ENCODE measurements at regions not wholly inside any gene's neighbourhood (a gene's known extent, or its start where the extent isn't known, plus 50 kb on each side); places are given as distances from the start of the nearest gene placed in this dataset.

GRCh38 chr1:209307846-209308245 lies 275.7 kb upstream of the CAMK1G start:
- no peak for TF ChIP-seq ZSCAN30 (tag by site-specific recombination; IDR thresholded peaks at IDR 0.05)
- no peak for TF ChIP-seq ZNF211 (tag by site-specific recombination; IDR thresholded peaks at IDR 0.05; ENCODE audit: low read depth)
- TF ChIP-seq ZNF837 (tag by site-specific recombination; IDR thresholded peaks at IDR 0.05): no peak
- TF ChIP-seq YY1 (tag by site-specific recombination; IDR thresholded peaks at IDR 0.05): no peak
- no peak for TF ChIP-seq ZNF324 (tag by site-specific recombination; IDR thresholded peaks at IDR 0.05)
- no peak for TF ChIP-seq ZFP69B (tag by site-specific recombination; IDR thresholded peaks at IDR 0.05)
- TF ChIP-seq ZNF266 (tag by site-specific recombination; IDR thresholded peaks at IDR 0.05; ENCODE audit: low read depth): no peak
- no peak for TF ChIP-seq ZNF768 (tag by site-specific recombination; IDR thresholded peaks at IDR 0.05)
- no peak for TF ChIP-seq ZFHX2 (tag by site-specific recombination; conservative IDR thresholded peaks at IDR 0.05)
- H3K36me3 ChIP-seq (ENCODE audit: control insufficient read depth in 2 of 2, insufficient read depth in 1 of 2, low read length in 2 of 2): no peaks in the 10 kb centered on the region
- no peaks in the 10 kb centered on the region for H3K9me3 ChIP-seq (ENCODE audit: control insufficient read depth, insufficient read depth, low read depth, low read length)
- H3K27ac ChIP-seq (ENCODE audit: extremely low read depth, low read depth, low read length): no peak overlapping the region
- H3K4me1 ChIP-seq (ENCODE audit: control insufficient read depth, insufficient read depth, low read length): no peaks in the 10 kb centered on the region; the same call in 1 of the 2 replicates
- POLR2A ChIA-PET: no interaction called here
- CTCF ChIA-PET: interaction anchor here (1.8 kb wide), 1 partner anchor 46 kb away, joined by 5 read pairs; no protein-coding TSS in a partner anchor
- no peak overlapping the region for H3K4me3 ChIP-seq (ENCODE audit: low read depth, low read length)

- Histone ChIP-seq H3K9me3 (ENCODE audit: control insufficient read depth, insufficient read depth, low read depth, low read length) (no peaks in the 10 kb centered on the region), H3K4me1 (ENCODE audit: control insufficient read depth, insufficient read depth, low read length) (no peaks in the 10 kb centered on the region), H3K36me3 (ENCODE audit: control insufficient read depth in 2 of 2, insufficient read depth in 1 of 2, low read length in 2 of 2) (no peaks in the 10 kb centered on the region), H3K4me3 (ENCODE audit: low read depth, low read length) (no peak overlapping the region), H3K27ac (ENCODE audit: extremely low read depth, low read depth, low read length) (no peak overlapping the region)
- ChIA-PET CTCF (interaction anchor here (1.1 to 1.8 kb wide), 2 partner anchors 44 to 60 kb away, joined by 3 to 5 read pairs; no protein-coding TSS in a partner anchor), POLR2A (no interaction called here)
- TF ChIP-seq PRDM4 (tag by site-specific recombination; IDR thresholded peaks at IDR 0.05) (no peak), YY1 (tag by site-specific recombination; IDR thresholded peaks at IDR 0.05) (no peak), ZNF248 (tag by site-specific recombination; IDR thresholded peaks at IDR 0.05) (no peak), KLF7 (tag by site-specific recombination; IDR thresholded peaks at IDR 0.05; ENCODE audit: borderline replicate concordance) (no peak), ELK4 (IDR thresholded peaks at IDR 0.05; ENCODE audit: borderline replicate concordance, low read depth, low read length) (no peak), OVOL3 (tag by site-specific recombination; IDR thresholded peaks at IDR 0.05) (no peak), IKZF3 (tag by site-specific recombination; IDR thresholded peaks at IDR 0.05) (no peak), ZNF623 (tag by site-specific recombination; IDR thresholded peaks at IDR 0.05) (no peak), ZFP3 (tag by site-specific recombination; IDR thresholded peaks at IDR 0.05; ENCODE audit: low read depth) (no peak), ZNF433 (tag by site-specific recombination; IDR thresholded peaks at IDR 0.05; ENCODE audit: low read depth) (no peak), ZNF221 (tag by site-specific recombination; IDR thresholded peaks at IDR 0.05; ENCODE audit: borderline replicate concordance) (no peak), ZBTB26 (tag by site-specific recombination; optimal IDR thresholded peaks at IDR 0.05) (no peak), ZXDB (tag by site-specific recombination; IDR thresholded peaks at IDR 0.05) (no peak), FEZF1 (tag by site-specific recombination; IDR thresholded peaks at IDR 0.05) (no peak)
- TF ChIP-seq, protein P1, sequence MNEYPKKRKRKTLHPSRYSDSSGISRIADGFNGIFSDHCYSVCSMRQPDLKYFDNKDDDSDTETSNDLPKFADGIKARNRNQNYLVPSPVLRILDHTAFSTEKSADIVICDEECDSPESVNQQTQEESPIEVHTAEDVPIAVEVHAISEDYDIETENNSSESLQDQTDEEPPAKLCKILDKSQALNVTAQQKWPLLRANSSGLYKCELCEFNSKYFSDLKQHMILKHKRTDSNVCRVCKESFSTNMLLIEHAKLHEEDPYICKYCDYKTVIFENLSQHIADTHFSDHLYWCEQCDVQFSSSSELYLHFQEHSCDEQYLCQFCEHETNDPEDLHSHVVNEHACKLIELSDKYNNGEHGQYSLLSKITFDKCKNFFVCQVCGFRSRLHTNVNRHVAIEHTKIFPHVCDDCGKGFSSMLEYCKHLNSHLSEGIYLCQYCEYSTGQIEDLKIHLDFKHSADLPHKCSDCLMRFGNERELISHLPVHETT (tag by site-specific recombination; IDR thresholded peaks at IDR 0.05): no peak
Measured at GRCh38 chr1:209309198-209309597, 274.3 kb upstream of the CAMK1G start.
